ENCODE measurements at regions not wholly inside any gene's neighbourhood (a gene's known extent, or its start where the extent isn't known, plus 50 kb on each side); places are given as distances from the start of the nearest gene placed in this dataset.
"Not testable (repeated sequence)": the region's sequence is repeated elsewhere in the genome, so short reads cannot be mapped to it uniquely, and the experiment has no call there.

DNA sequence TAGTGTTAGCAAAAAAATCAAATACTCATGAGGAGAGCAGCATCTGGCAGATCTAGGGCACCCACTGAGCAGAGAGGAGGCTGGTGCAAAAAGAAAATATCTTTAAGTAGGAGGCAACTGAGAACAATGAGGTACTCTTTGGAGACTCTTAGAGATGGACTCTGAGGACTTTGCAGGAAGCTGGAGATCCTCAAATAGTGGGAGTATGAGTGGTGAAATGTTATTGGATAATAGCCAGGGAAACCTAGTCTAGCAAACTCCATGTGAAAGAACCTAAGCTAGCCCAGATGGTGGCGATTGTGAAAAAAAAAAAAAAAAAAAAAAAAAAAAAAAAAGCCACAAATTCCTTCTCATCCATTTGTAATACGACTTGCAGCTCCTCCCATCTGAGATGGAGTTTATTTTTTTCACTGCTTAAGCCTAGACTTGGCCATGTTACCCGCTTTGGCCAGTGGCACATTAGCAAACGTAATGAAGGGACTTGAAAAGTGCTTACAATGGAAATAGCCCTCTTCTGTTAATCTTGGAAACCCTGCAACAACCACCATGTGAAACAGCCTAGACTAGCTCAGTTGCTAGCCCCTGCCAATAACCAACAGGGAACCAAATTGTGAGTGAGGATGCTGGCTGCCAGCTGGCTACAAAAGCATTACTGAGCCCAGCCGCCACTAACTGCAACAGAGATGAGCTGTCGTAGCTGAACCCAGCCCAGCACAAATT, 476.2 kb downstream of the KLF12 start:
- peak; percentile 88 for ATAC-seq (ENCODE audit: insufficient number of reproducible peaks, low FRiP score, low read depth)
- Histone ChIP-seq H3K27me3 (replicated peaks; ENCODE audit: insufficient read depth) (no peaks in the 10 kb centered on the region), H3K9me3 (no peaks in the 10 kb centered on the region), H3K36me3 (no peaks in the 10 kb centered on the region), H3K27ac (peak overlapping the region in 1 of 2 donors; percentile 32), H3K4me1 (ENCODE audit: control insufficient read depth in 1 of 2, low read depth in 2 of 2) (peaks cover 0 to 10% of the 10 kb centered on the region in 2 donors), H3K4me3 (no peak overlapping the region)
- DNase-seq (ENCODE audit: low spot score) = peak; percentile 30
- TF ChIP-seq, protein P1, sequence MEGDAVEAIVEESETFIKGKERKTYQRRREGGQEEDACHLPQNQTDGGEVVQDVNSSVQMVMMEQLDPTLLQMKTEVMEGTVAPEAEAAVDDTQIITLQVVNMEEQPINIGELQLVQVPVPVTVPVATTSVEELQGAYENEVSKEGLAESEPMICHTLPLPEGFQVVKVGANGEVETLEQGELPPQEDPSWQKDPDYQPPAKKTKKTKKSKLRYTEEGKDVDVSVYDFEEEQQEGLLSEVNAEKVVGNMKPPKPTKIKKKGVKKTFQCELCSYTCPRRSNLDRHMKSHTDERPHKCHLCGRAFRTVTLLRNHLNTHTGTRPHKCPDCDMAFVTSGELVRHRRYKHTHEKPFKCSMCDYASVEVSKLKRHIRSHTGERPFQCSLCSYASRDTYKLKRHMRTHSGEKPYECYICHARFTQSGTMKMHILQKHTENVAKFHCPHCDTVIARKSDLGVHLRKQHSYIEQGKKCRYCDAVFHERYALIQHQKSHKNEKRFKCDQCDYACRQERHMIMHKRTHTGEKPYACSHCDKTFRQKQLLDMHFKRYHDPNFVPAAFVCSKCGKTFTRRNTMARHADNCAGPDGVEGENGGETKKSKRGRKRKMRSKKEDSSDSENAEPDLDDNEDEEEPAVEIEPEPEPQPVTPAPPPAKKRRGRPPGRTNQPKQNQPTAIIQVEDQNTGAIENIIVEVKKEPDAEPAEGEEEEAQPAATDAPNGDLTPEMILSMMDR (IDR thresholded peaks at IDR 0.05) = no peak

DNA sequence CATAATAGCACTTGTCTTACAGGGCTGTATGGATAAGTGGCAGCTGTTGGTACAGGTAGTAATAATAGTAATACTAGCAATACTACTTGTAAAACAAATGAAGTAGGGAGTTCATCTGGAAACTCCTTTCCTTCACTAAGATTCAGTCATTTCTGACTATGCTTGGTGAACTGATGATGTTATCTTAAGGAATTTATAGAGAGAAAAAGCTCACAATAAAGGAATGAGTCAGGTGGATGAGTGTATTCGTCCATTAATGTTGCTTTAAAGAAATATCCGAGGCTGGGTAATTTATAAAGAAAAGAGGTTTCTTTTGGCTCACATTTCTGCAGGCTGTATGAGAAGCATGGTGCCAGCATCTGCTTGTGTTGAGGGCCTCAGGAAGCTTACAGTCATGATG, 477.3 kb downstream of the KLF12 start:
- ATAC-seq (ENCODE audit: insufficient number of reproducible peaks, low FRiP score, low read depth) (no peak), DNase-seq (ENCODE audit: low spot score) (no peak)
- TF ChIP-seq, protein P1 (IDR thresholded peaks at IDR 0.05) = no peak
- Histone ChIP-seq H3K27ac (no peak overlapping the region), H3K9me3 (no peaks in the 10 kb centered on the region), H3K4me3 (no peak overlapping the region), H3K36me3 (no peaks in the 10 kb centered on the region), H3K4me1 (ENCODE audit: control insufficient read depth in 1 of 2, low read depth in 2 of 2) (peaks cover 0 to 10% of the 10 kb centered on the region in 2 donors), H3K27me3 (replicated peaks; ENCODE audit: insufficient read depth) (no peaks in the 10 kb centered on the region)

DNA sequence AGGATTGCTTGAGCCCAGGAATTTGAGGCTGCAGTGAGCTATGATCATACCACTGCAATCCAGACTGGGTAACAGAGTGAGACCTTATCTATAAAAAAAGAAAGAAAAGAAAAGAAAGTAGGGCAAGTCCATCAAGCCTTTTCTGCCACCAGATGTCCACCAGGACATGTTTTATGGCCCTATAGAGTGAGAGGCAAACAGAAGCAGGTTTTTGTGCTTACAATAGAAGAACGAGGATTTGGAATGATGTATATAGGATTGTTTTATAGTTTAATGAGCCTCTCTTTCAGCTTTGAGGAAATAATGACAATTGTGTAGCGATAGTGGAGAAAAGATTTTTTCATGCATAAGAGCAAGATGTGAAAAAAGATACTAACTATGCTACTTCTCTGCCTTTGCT, 480.5 kb downstream of the KLF12 start:
- no peaks in the 10 kb centered on the region for H3K9me3 ChIP-seq
- DNase-seq (ENCODE audit: low spot score) = no peak
- no peak overlapping the region for H3K27ac ChIP-seq
- H3K4me3 ChIP-seq = no peak overlapping the region
- H3K27me3 ChIP-seq (replicated peaks; ENCODE audit: insufficient read depth) = no peaks in the 10 kb centered on the region
- no peak for ATAC-seq (ENCODE audit: insufficient number of reproducible peaks, low FRiP score, low read depth)
- H3K4me1 ChIP-seq (ENCODE audit: control insufficient read depth in 1 of 2, low read depth in 2 of 2) = peaks cover 0 to 8% of the 10 kb centered on the region in 2 donors
- TF ChIP-seq, protein P1 (IDR thresholded peaks at IDR 0.05) = no peak
- H3K36me3 ChIP-seq = no peaks in the 10 kb centered on the region

DNA sequence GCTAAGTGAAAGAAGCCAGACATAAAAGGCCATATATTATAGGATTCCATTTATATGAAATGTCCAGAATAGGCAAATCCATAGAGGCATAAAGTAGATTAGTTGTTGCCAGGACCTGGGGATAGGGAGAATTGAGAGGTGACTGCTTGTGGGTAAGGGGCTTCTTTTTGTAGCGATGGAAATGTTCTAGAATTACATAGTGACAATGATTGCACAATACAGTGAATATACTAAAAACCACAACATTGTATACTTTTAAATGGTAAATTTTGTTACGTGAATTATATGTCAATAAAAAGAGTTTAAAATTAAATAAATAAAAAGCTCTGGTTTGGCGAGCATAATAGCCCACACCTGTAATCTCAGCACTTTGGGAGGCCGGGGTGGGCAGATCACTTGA, 486.8 kb downstream of the KLF12 start:
- H3K4me3 ChIP-seq = no peak overlapping the region
- H3K9me3 ChIP-seq = no peaks in the 10 kb centered on the region
- no peak for ATAC-seq (ENCODE audit: insufficient number of reproducible peaks, low FRiP score, low read depth)
- no peak overlapping the region for H3K27ac ChIP-seq
- no peak for DNase-seq (ENCODE audit: low spot score)
- no peaks in the 10 kb centered on the region for H3K4me1 ChIP-seq (ENCODE audit: control insufficient read depth in 1 of 2, low read depth in 2 of 2)
- TF ChIP-seq, protein P1 (IDR thresholded peaks at IDR 0.05) = no peak
- H3K27me3 ChIP-seq (replicated peaks; ENCODE audit: insufficient read depth) = no peaks in the 10 kb centered on the region
- no peaks in the 10 kb centered on the region for H3K36me3 ChIP-seq

DNA sequence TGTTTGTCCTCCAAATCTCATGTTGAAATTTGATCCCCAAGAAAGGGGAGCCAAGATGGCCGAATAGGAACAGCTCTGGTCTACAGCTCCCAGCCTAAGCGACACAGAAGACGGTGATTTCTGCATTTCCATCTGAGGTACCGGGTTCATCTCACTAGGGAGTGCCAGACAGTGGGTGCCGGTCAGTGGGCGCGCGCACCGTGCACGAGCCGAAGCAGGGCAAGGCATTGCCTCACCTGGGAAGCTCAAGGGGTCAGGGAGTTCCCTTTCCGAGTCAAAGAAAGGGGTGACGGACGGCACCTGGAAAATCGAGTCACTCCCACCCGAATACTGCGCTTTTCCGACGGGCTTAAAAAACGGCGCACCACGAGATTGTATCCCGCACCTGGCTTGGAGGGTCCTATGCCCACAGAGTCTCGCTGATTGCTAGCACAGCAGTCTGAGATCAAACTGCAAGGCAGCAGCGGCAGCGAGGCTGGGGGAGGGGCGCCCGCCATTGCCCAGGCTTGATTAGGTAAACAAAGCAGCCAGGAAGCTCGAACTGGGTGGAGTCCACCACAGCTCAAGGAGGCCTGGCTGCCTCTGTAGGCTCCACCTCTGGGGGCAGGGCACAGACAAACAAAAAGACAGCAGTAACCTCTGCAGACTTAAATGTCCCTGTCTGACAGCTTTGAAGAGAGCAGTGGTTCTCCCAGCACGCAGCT, 493.6 kb downstream of the KLF12 start:
- not testable (repeated sequence) for H3K27me3 ChIP-seq (replicated peaks; ENCODE audit: insufficient read depth); ATAC-seq (ENCODE audit: insufficient number of reproducible peaks, low FRiP score, low read depth); H3K36me3 ChIP-seq; H3K9me3 ChIP-seq; H3K4me1 ChIP-seq (ENCODE audit: control insufficient read depth in 1 of 2, low read depth in 2 of 2); H3K27ac ChIP-seq; H3K4me3 ChIP-seq; DNase-seq (ENCODE audit: low spot score)
